ENCODE measurements at regions not wholly inside any gene's neighbourhood (a gene's known extent, or its start where the extent isn't known, plus 50 kb on each side); places are given as distances from the start of the nearest gene placed in this dataset.

GRCh38 chr5:171700318-171700912 lies 85.2 kb upstream of the SMIM23 start:
- in situ Hi-C loops (cut with MboI; ENCODE audit: low sequenced_read_pairs, unreplicated experiment), result no loop called here
- TF ChIP-seq, protein P1, sequence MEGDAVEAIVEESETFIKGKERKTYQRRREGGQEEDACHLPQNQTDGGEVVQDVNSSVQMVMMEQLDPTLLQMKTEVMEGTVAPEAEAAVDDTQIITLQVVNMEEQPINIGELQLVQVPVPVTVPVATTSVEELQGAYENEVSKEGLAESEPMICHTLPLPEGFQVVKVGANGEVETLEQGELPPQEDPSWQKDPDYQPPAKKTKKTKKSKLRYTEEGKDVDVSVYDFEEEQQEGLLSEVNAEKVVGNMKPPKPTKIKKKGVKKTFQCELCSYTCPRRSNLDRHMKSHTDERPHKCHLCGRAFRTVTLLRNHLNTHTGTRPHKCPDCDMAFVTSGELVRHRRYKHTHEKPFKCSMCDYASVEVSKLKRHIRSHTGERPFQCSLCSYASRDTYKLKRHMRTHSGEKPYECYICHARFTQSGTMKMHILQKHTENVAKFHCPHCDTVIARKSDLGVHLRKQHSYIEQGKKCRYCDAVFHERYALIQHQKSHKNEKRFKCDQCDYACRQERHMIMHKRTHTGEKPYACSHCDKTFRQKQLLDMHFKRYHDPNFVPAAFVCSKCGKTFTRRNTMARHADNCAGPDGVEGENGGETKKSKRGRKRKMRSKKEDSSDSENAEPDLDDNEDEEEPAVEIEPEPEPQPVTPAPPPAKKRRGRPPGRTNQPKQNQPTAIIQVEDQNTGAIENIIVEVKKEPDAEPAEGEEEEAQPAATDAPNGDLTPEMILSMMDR (IDR thresholded peaks at IDR 0.05; ENCODE audit: borderline replicate concordance, control extremely low read depth, extremely low read depth, insufficient read depth, missing control alignments), result no peak
- DNase-seq (ENCODE audit: low spot score), result no peak

- in situ Hi-C loops (cut with MboI; ENCODE audit: low sequenced_read_pairs, unreplicated experiment), result no loop called here
- DNase-seq (ENCODE audit: low spot score), result no peak
- TF ChIP-seq, protein P1 (IDR thresholded peaks at IDR 0.05; ENCODE audit: borderline replicate concordance, control extremely low read depth, extremely low read depth, insufficient read depth, missing control alignments), result no peak
These were observed 84.5 kb upstream of the SMIM23 start for GRCh38 chr5:171701100-171701541.

DNA sequence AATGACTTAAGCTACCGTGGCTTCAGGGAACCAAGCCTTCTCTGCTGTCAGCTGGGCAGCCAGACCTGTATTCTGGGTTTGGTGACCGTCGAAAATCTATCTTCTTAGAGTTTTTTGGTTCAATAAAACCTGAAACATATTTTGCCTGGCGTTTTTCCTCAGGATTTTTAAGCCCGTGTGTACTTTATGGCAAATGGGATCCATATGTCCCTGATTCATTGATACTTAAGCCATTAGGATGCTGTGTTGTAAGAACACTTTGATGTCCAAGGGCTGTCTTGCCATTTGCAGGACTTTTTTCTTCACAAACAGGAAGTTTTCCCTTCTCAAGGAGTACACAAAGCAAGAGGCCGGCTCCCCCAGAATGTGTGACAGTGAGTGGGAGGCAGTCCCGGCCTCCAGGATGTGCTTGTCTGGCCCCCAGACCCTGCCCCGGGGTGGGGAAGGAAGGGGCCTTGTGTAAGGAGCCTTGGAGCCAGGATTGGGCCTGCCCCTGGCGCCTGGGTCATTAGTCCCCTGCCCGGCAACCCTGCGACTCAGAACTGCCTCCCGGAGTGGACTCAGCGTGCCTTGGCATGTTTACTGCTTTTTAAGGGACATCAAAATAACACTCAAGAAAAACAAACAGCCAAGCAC lies 83.4 kb upstream of the SMIM23 start:
- in situ Hi-C loops (cut with MboI; ENCODE audit: low sequenced_read_pairs, unreplicated experiment), result no loop called here
- TF ChIP-seq, protein P1 (IDR thresholded peaks at IDR 0.05; ENCODE audit: borderline replicate concordance, control extremely low read depth, extremely low read depth, insufficient read depth, missing control alignments), result no peak
- DNase-seq (ENCODE audit: low spot score), result no peak

- in situ Hi-C loops (cut with MboI; ENCODE audit: low sequenced_read_pairs, unreplicated experiment), result no loop called here
- no peak for DNase-seq (ENCODE audit: low spot score)
These were observed 82.5 kb upstream of the SMIM23 start for GRCh38 chr5:171703146-171703545.

GRCh38 chr5:171705036-171705435 lies 80.6 kb upstream of the SMIM23 start:
- in situ Hi-C loops (cut with MboI; ENCODE audit: low sequenced_read_pairs, unreplicated experiment), result no loop called here
- DNase-seq (ENCODE audit: low spot score), result no peak
- TF ChIP-seq, protein P1 (IDR thresholded peaks at IDR 0.05; ENCODE audit: borderline replicate concordance, control extremely low read depth, extremely low read depth, insufficient read depth, missing control alignments), result no peak

More at GRCh38 chr5:171703146-171703545, 82.5 kb upstream of the SMIM23 start:
- TF ChIP-seq, protein P1 (IDR thresholded peaks at IDR 0.05; ENCODE audit: borderline replicate concordance, control extremely low read depth, extremely low read depth, insufficient read depth, missing control alignments), result no peak

- in situ Hi-C loops (cut with MboI; ENCODE audit: low sequenced_read_pairs, unreplicated experiment), result no loop called here
- DNase-seq (ENCODE audit: low spot score), result no peak
These were observed 79.7 kb upstream of the SMIM23 start for GRCh38 chr5:171705830-171706468.

More at GRCh38 chr5:171705830-171706468, 79.7 kb upstream of the SMIM23 start:
- TF ChIP-seq, protein P1 (IDR thresholded peaks at IDR 0.05; ENCODE audit: borderline replicate concordance, control extremely low read depth, extremely low read depth, insufficient read depth, missing control alignments), result no peak

Measured in GM13976 (cell line).